ENCODE measurements at regions not wholly inside any gene's neighbourhood (a gene's known extent, or its start where the extent isn't known, plus 50 kb on each side); places are given as distances from the start of the nearest gene placed in this dataset.

- Mint-ChIP-seq H3K27me3 (no peaks in the 10 kb centered on the region), H3K27ac (no peak overlapping the region), H3K4me3 (no peak overlapping the region), H3K36me3 (ENCODE audit: low read depth) (no peaks in the 10 kb centered on the region), H3K4me1 (no peaks in the 10 kb centered on the region), H3K9me3 (peaks cover 3% of the 10 kb centered on the region)
- no peak for DNase-seq
- ChIA-PET CTCF (no interaction called here), POLR2A (no interaction called here)
Measured at GRCh38 chrX:26328608-26329319, 112.8 kb downstream of the MAGEB5 start.

GRCh38 chrX:26309262-26309661, 93.3 kb downstream of the MAGEB5 start:
- ChIA-PET POLR2A (no interaction called here), CTCF (no interaction called here)
- no peaks in the 10 kb centered on the region for H3K9me3 Mint-ChIP-seq
- H3K27me3 Mint-ChIP-seq = no peaks in the 10 kb centered on the region
- no peak for DNase-seq
- no peak overlapping the region for H3K4me3 Mint-ChIP-seq
- no peaks in the 10 kb centered on the region for H3K4me1 Mint-ChIP-seq
- H3K27ac Mint-ChIP-seq = no peak overlapping the region
- H3K36me3 Mint-ChIP-seq (ENCODE audit: low read depth) = no peaks in the 10 kb centered on the region

DNA sequence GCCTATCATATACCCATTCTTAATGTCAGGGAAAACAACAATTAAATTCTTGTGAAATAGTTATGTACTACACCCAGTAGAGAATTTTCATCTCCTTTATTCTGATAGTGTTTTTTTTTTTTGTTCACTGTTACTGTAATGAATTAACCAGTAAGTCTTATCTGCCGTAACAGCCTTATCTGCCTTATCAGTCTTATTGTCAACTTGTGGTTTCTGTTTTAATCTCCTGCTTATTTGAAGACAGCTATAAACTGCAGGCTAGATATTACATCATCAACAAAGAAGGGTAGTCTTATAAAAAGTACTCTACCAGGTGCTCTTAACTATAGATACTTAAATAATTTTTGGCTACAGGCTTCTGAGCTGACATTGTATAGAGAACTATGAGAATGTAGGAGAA, 79.5 kb downstream of the MAGEB5 start:
- H3K36me3 Mint-ChIP-seq (ENCODE audit: low read depth) = no peaks in the 10 kb centered on the region
- POLR2A ChIA-PET = no interaction called here
- no peak overlapping the region for H3K27ac Mint-ChIP-seq

DNA sequence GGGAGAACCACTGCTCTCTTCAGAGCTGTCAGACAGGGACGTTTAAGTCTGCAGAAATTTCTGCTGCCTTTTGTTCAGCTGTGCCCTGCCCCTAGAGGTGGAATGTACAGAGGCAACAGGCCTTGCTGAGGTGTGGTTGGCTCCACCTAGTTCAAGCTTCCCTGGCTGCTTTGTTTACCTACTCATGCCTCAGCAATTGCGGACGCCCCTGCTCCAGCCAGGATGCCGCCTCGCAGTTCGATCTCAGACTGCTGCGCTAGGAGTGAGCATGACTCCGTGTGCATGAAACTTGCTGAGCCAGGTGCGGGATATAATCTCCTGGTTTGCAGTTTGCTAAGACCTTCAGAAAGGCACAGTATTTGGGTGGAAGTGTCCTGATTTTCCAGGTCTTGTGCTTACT, 70.9 kb downstream of the MAGEB5 start:
- H3K27ac Mint-ChIP-seq = no peak overlapping the region
- no peaks in the 10 kb centered on the region for H3K4me1 Mint-ChIP-seq
- ChIA-PET POLR2A (no interaction called here), CTCF (no interaction called here)
- no peak overlapping the region for H3K4me3 Mint-ChIP-seq
- no peaks in the 10 kb centered on the region for H3K36me3 Mint-ChIP-seq (ENCODE audit: low read depth)
- H3K9me3 Mint-ChIP-seq = peaks cover 5% of the 10 kb centered on the region
- H3K27me3 Mint-ChIP-seq = no peaks in the 10 kb centered on the region
- no peak for DNase-seq

More for the DNA sequence above, 79.5 kb downstream of the MAGEB5 start:
- peaks cover 2% of the 10 kb centered on the region for H3K9me3 Mint-ChIP-seq
- H3K4me3 Mint-ChIP-seq = no peak overlapping the region
- CTCF ChIA-PET = no interaction called here
- H3K27me3 Mint-ChIP-seq = no peaks in the 10 kb centered on the region
- H3K4me1 Mint-ChIP-seq = no peaks in the 10 kb centered on the region
- DNase-seq = no peak

Data from activated CD4-positive, alpha-beta memory T cell treated with anti-CD3 and anti-CD28 coated beads, Interleukin-2, amount 10 ng/mL, durations not matched to agents 7 days and 5 days (primary cell).